ENCODE measurements at regions not wholly inside any gene's neighbourhood (a gene's known extent, or its start where the extent isn't known, plus 50 kb on each side); places are given as distances from the start of the nearest gene placed in this dataset.

DNA sequence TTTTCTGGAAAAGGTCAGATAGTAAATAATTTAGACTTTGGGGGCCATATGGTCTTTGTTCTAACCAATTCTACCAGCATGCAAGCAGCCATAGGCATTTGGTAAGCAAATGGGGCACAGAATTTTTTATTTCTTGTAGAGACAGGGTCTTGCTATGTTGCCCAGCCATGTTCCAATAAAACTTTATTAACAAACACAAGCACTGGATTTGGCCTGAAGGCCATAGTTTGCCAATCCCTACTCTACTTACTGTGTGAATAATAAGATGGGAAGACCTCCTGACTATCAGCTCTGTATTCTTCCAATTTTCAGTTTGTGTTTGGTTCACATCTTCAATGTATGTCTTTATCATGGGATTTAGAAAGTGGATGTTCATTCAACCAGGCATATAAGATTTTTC, 53.0 kb upstream of the SERP2 start (continued):
- no peak for TF ChIP-seq ZNF766 (CRISPR knock-in tag; IDR thresholded peaks at IDR 0.05; ENCODE audit: borderline replicate concordance)
- TF ChIP-seq, protein P1, sequence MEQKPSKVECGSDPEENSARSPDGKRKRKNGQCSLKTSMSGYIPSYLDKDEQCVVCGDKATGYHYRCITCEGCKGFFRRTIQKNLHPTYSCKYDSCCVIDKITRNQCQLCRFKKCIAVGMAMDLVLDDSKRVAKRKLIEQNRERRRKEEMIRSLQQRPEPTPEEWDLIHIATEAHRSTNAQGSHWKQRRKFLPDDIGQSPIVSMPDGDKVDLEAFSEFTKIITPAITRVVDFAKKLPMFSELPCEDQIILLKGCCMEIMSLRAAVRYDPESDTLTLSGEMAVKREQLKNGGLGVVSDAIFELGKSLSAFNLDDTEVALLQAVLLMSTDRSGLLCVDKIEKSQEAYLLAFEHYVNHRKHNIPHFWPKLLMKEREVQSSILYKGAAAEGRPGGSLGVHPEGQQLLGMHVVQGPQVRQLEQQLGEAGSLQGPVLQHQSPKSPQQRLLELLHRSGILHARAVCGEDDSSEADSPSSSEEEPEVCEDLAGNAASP (CRISPR knock-in tag; IDR thresholded peaks at IDR 0.05; ENCODE audit: borderline replicate concordance) = no peak
- TF ChIP-seq CBX5 (CRISPR knock-in tag; IDR thresholded peaks at IDR 0.05; ENCODE audit: borderline replicate concordance) = no peak
- no peak for TF ChIP-seq RBAK (CRISPR knock-in tag; IDR thresholded peaks at IDR 0.05)
- TF ChIP-seq, protein P2, sequence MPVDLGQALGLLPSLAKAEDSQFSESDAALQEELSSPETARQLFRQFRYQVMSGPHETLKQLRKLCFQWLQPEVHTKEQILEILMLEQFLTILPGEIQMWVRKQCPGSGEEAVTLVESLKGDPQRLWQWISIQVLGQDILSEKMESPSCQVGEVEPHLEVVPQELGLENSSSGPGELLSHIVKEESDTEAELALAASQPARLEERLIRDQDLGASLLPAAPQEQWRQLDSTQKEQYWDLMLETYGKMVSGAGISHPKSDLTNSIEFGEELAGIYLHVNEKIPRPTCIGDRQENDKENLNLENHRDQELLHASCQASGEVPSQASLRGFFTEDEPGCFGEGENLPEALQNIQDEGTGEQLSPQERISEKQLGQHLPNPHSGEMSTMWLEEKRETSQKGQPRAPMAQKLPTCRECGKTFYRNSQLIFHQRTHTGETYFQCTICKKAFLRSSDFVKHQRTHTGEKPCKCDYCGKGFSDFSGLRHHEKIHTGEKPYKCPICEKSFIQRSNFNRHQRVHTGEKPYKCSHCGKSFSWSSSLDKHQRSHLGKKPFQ (CRISPR knock-in tag; IDR thresholded peaks at IDR 0.05; ENCODE audit: insufficient replicate concordance) = no peak

DNA sequence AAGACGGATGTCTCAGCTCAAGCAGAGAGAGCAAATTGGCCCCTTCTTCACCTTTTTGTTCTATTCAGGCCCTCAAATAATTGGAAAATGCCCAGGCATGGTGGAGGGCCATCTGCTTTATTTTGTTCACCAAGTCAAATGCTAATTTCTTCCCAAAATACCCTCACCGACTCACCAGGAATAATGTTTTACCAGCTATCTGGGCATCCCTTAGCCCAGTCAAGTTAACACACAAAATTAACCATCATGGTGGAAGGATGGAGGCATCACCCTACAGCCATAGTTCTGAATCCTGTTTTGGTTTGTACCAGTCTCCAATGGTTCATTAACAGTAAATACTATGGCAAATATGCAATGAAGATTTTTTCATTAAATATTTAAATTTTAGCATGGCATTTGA, 51.7 kb upstream of the SERP2 start:
- ChIA-PET POLR2A (no interaction called here), CTCF (ENCODE audit: low intra/inter-chr PET ratio, low total read pairs) (no interaction called here)
- no TSS peak for BruUV-seq (replicated peaks)
- Histone ChIP-seq H3K36me3 (replicated peaks in 1 of 2; ENCODE audit: control insufficient read depth in 1 of 2, insufficient read depth in 2 of 2, low read length in 2 of 2) (no peaks in the 10 kb centered on the region), H2AFZ (ENCODE audit: low read length) (no peak overlapping the region), H3K4me3 (replicated peaks in 1 of 3; ENCODE audit: insufficient read depth in 1 of 3, low read depth in 2 of 3, low read length in 3 of 3) (no peak overlapping the region), H3K4me2 (ENCODE audit: low read depth, low read length) (no peak overlapping the region), H3K27ac (ENCODE audit: extremely low read length, insufficient read depth, low read length) (no peak overlapping the region), H3K79me2 (ENCODE audit: insufficient read depth, low read length) (no peaks in the 10 kb centered on the region), H3K27me3 (ENCODE audit: control insufficient read depth in 1 of 2, insufficient read depth in 2 of 2, low read length in 2 of 2) (no peaks in the 10 kb centered on the region), H4K20me1 (ENCODE audit: insufficient read depth, low read length) (no peaks in the 10 kb centered on the region), H3K4me1 (ENCODE audit: insufficient read depth, low read length) (no peaks in the 10 kb centered on the region), H3K9ac (ENCODE audit: insufficient read depth, low read depth, low read length) (no peak overlapping the region), H3K9me3 (ENCODE audit: low read length) (no peaks in the 10 kb centered on the region)
- no peak for FAIRE-seq
- in situ Hi-C loops (cut with HindIII; ENCODE audit: extremely low pct_ligation_motif_present, low pct_unique_long_range_greater_than_20kb) (no loop called here), intact Hi-C loops (cut with micrococcal nuclease; ENCODE audit: unreplicated experiment) (no loop called here)
- DNase-seq (ENCODE audit: low spot score) = no peak
- no peak for ATAC-seq
- WGBS (ENCODE audit: low lambda C conversion rate) = 23% methylated on average over 2 of the region's 2 CpGs
- TF ChIP-seq ZNF605 (CRISPR knock-in tag; IDR thresholded peaks at IDR 0.05) (no peak), RAD21 (CRISPR knock-in tag; IDR thresholded peaks at IDR 0.05) (no peak), ZKSCAN1 (IDR thresholded peaks at IDR 0.05; ENCODE audit: low read length) (no peak)
- TF ChIP-seq, protein P3, sequence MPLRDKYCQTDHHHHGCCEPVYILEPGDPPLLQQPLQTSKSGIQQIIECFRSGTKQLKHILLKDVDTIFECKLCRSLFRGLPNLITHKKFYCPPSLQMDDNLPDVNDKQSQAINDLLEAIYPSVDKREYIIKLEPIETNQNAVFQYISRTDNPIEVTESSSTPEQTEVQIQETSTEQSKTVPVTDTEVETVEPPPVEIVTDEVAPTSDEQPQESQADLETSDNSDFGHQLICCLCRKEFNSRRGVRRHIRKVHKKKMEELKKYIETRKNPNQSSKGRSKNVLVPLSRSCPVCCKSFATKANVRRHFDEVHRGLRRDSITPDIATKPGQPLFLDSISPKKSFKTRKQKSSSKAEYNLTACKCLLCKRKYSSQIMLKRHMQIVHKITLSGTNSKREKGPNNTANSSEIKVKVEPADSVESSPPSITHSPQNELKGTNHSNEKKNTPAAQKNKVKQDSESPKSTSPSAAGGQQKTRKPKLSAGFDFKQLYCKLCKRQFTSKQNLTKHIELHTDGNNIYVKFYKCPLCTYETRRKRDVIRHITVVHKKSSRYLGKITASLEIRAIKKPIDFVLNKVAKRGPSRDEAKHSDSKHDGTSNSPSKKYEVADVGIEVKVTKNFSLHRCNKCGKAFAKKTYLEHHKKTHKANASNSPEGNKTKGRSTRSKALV (CRISPR knock-in tag; IDR thresholded peaks at IDR 0.05) = no peak
- TF ChIP-seq, protein P4, sequence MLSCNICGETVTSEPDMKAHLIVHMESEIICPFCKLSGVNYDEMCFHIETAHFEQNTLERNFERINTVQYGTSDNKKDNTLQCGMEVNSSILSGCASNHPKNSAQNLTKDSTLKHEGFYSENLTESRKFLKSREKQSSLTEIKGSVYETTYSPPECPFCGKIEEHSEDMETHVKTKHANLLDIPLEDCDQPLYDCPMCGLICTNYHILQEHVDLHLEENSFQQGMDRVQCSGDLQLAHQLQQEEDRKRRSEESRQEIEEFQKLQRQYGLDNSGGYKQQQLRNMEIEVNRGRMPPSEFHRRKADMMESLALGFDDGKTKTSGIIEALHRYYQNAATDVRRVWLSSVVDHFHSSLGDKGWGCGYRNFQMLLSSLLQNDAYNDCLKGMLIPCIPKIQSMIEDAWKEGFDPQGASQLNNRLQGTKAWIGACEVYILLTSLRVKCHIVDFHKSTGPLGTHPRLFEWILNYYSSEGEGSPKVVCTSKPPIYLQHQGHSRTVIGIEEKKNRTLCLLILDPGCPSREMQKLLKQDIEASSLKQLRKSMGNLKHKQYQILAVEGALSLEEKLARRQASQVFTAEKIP (CRISPR knock-in tag; IDR thresholded peaks at IDR 0.05; ENCODE audit: borderline replicate concordance) = no peak
